ENCODE measurements at regions not wholly inside any gene's neighbourhood (a gene's known extent, or its start where the extent isn't known, plus 50 kb on each side); places are given as distances from the start of the nearest gene placed in this dataset.

DNA sequence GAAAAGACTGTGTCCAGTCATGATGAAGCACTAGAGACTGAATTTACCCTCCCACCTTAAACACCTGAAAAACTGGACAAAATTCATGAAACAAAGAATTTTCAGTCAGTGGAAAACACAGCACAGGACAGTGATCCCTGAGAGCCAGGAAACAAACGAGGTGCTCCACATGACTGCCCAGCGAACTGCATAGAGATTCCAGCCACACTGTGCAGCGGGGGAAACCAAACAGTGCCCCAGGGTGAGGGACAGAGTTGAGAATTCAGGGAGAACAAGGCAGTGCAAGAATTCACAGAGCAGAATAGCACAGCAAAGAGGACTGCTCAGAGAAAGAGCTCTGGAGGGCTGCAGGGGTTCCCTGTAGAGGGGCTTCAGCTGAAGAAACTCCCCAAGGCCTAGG, 55.5 kb upstream of the SEC24B start:
- TF ChIP-seq, protein P1, sequence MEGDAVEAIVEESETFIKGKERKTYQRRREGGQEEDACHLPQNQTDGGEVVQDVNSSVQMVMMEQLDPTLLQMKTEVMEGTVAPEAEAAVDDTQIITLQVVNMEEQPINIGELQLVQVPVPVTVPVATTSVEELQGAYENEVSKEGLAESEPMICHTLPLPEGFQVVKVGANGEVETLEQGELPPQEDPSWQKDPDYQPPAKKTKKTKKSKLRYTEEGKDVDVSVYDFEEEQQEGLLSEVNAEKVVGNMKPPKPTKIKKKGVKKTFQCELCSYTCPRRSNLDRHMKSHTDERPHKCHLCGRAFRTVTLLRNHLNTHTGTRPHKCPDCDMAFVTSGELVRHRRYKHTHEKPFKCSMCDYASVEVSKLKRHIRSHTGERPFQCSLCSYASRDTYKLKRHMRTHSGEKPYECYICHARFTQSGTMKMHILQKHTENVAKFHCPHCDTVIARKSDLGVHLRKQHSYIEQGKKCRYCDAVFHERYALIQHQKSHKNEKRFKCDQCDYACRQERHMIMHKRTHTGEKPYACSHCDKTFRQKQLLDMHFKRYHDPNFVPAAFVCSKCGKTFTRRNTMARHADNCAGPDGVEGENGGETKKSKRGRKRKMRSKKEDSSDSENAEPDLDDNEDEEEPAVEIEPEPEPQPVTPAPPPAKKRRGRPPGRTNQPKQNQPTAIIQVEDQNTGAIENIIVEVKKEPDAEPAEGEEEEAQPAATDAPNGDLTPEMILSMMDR (IDR thresholded peaks at IDR 0.05), result no peak
- TF ChIP-seq POLR2A (IDR thresholded peaks at IDR 0.05), result no peak

Data from thyroid gland (tissue), 4 donors.